A549 (cell line): ENCODE measurements at regions not wholly inside any gene's neighbourhood (a gene's known extent, or its start where the extent isn't known, plus 50 kb on each side); places are given as distances from the start of the nearest gene placed in this dataset.

Source experiments
- E2F6 ChIP-seq: IDR thresholded peaks from 2 replicates; pipeline ENCODE4 v1.6.1; 2012; ENCODE audit warnings: low read depth, borderline replicate concordance
- ZC3H11A ChIP-seq: fragments of 450-650 bp; IDR thresholded peaks from 2 replicates; pipeline ENCODE4 v1.6.1; 2014; ENCODE audit warnings: antibody characterized with exemption, mild to moderate bottlenecking

- TF ChIP-seq E2F6 (no peak), ZC3H11A (no peak)
These were observed 70.9 kb downstream of the CGGBP1 start for GRCh38 chr3:87987952-87988351.
